Activated CD4-positive, alpha-beta T cell treated with anti-CD3 and anti-CD28 coated beads, Interleukin-2, amount 50 U/mL, for 48 hours (primary cell): ENCODE measurements at regions not wholly inside any gene's neighbourhood (a gene's known extent, or its start where the extent isn't known, plus 50 kb on each side); places are given as distances from the start of the nearest gene placed in this dataset.
A peak's percentile ranks its signal among the peaks of the same experiment; 100 is the strongest.
"Not testable (repeated sequence)": the region's sequence is repeated elsewhere in the genome, so short reads cannot be mapped to it uniquely, and the experiment has no call there.

Experiments
- DNase-seq, 2 experiments: peaks; one replicate each; pipeline ENCODE4 v3.0.0-alpha.2; 2020

DNA sequence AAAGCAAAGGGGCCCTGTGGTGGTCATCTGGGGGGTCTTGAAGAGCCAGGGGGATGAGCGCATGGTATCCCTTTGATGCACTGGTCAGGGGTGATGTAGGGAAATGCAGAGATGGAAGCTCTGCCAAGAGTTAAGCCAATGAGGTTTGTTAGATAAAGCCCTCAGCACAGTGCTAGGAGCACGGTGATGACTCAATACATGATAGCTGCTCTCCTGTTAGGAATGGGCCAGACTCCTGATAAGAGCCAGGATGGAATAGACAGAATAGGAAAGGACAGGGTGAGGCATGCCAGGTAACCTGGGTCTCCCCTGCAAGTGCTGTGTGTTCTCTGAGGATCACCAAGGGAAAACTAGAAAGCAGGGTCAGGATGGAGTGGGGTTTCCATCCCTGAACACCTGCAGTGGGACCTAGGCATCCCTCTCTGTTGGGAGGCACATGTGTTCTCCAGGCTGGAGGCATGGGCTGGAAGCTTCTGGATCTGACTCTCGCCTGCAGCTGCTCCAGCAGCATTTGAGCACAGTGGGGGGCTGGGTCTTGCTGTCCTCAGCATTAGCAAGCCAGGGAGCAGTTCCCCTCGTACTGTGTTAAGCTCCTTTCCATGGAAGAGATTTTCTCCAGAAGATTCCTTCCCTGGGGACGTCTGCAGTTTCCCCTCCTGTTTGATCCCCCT lies 71.8 kb upstream of the TIAM2 start:
- no peak for DNase-seq

DNA sequence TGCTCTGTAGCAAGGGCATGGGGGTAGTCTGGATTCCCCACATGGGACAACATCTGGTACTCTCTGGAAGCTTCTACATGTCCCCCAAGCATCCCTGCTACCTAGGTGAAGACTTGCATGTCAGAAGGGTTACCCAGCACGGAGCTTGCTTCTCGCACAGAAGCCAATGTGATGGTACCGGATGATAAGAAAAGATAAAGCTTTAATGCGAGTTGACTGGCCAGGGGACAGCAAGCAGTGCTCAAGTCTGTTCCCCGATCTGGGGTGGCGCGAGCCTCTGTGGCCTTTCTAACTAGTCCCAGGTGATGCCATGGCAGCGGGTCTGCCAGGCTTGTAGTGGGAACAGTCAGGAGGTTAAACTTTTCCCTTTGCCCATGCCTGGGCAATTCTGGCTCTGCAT lies 70.0 kb upstream of the TIAM2 start:
- no peak for DNase-seq

DNA sequence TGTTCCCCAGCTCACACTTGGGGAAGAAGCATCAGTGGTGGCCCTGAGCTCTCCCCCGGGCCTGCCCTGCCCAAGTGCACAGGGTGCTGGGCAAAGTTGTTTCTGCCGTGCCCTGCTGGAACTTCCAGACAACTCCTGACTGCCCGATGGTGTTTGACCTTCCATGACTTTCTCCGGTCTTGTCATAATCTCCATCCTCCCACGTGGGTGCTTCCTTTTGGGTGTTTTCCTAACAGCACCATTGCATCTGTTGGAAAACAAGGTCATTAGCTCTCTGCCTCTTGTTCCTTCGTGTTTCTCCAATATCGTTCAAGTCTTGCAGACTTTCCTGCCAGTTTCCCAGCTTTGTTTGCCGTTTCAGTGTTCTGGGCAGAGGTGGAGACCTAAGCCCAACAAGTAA lies 68.7 kb upstream of the TIAM2 start:
- no peak for DNase-seq

DNA sequence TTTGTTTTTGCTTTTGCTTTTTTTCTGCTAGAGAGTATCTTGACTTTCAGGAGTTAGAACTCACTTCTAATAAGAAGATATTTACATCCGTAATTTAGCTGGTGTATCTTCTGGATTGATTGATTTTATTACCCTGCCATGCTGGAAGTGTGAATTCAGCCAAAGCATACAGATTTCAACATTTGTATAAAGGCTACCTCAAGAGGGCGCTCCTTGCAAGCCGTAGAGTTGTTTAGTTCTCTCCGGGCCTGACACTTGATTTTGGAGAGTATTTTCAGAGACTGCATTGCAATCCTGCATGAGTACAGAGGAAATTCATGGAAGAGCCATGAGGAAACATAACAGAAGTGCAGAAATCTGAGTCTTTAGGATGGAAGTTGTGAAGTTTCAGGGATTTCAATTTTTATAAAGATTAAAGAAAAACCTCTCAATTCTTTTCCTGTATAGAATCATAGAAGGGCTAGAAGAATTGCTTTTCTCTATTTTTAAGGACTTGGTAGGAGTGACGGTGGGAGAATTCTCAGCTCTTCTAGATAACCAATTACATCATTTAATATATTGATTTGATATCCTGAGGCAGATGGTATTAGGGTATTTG lies 66.7 kb upstream of the TIAM2 start:
- peak; percentile 72 to 78 for DNase-seq

DNA sequence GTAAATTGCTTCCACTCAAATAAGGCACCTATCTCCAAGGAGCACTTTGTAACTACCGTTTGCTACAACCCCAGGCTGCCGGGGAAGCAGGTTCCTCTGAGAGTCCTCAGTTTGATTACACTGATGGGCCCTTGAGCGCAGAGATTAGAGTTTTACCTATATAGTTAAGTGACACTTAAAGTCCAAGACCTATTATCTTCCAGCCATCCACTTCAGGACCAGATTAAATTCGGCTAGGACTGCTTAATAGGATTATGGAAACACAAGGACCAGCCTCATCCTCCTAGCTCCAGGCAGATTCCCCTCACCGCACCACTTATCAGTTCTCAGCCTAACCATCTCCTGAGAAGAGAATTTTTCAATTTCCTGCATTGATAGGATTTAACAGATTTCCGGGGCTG lies 64.7 kb upstream of the TIAM2 start:
- no peak for DNase-seq

DNA sequence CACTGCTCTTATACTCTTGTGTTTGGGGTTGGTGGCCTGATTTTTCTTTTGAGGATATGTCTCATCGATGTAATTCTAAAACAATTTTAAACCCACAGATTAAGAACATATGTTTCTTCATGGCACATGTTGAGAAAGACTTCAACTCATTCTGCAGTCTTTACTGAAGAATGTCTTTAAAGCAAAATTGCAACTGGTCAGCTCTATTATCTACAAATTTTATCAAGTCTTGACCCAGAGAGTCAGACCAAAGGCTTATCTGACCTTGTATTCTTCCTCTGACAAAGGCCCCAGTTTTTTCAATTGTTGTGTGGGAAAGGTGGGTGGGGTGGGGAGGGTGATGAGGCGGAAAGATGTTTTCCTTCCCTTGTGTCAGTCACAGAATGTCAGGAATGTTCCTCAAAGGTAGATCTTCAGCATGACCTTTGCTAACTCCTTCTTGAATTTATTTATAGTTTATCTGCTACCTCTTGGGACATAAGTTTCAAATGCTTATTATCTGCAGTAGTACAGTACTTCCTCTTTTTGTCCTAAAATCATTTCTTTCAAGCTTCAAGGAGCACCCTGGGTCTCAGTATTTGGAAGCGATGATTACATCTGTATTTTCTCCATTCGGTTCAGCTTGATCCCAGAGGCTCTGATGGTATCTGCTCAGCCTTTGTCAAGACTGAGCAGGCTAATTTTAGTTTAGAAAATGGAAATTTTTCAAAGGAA lies 63.2 kb upstream of the TIAM2 start:
- DNase-seq: no peak

DNA sequence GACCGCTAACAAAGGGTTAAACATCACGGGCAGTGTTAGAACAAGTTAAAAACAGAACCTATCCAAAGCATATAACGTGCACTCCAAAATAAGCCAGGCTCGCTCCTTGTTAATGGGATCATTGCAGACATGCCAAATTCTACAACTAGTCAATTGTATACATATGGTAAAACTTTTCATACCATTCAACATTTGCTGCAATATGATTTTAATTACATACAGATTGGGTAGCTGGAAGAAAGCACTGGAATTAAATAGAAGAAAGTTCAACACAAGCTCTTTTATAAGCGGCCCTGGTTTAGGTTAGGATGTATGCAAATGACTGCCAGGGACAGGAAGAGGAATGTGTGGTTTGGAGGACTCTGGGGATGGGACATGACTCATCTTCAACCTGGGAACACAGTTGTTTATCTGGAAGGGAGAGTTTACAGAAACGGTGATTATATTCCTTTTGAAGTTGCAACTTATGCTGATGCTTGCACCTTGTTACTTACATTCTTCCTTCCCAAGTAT lies 62.5 kb upstream of the TIAM2 start:
- no peak for DNase-seq

DNA sequence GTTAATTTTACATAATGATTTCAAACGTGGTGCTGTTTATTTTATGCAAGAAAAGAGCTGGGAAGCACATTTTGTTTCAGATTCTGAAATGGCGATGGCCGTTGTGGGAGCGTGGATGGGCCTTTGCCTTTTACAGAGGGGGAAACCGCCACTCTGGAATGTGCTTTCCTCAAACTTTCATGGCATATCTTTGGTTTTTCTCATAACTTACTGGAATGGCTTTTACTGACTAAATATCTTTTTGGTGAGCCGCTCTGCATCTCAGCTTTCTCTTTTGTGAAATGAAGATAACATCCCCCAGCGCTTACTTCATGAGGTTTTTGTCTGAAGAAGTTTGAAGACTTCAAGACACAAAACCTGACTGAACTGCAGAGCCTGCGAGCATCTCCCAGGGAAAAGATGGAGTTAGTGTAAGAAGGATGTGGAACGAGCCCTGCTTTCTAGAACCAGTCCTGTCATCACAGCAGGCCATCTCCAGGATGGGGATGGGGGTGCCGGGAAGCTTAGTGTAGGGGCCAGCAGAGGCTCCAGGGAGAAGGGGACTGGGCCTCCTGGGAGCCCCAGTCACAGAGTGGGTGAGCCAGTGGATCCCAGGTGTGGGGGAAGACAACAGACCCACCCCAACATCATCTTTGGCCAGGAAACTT lies 61.8 kb upstream of the TIAM2 start:
- DNase-seq: no peak

DNA sequence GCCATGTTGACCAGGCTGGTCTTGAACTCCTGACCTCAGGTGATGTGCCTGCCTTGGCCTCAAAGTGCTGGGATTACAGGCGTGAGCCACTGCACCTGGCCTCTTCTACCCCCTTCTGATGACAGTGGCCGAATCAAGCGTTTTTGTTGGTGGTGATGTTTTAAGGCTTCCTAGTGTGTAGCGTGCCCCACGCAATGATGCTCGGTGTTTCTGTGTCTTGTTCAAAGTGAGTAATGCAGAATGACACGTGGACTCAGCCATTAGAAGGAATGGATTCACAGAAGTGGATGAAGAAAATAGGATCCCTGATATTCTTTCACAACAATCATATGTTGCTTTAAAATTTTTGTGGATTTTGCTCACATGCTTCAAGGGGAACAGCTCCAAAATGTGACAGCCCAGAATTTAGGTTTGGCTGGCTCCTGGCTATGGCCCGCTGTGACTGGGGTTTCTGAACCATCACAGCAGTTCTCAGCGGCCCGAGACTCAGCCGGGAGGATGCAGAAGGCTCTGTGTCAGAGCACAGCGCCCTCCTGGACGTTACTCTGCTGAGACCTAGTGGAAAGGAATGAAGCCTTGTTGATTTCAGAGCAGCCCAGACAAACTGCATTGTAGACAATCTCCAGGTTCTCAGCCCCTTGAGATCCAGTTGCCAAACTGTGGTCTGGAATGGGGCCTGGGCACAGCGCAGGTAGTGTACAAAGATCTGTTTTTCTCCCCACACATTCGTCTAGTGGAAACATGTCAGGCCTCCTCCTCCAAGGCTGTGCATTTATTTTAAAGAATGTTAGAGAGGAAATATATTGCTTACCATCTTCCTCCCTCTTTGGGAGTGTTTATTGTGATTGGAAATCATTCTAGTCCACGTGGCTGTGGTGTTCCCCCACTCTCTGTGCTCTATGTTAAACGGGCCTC lies 57.6 kb upstream of the TIAM2 start:
- no peak for DNase-seq

DNA sequence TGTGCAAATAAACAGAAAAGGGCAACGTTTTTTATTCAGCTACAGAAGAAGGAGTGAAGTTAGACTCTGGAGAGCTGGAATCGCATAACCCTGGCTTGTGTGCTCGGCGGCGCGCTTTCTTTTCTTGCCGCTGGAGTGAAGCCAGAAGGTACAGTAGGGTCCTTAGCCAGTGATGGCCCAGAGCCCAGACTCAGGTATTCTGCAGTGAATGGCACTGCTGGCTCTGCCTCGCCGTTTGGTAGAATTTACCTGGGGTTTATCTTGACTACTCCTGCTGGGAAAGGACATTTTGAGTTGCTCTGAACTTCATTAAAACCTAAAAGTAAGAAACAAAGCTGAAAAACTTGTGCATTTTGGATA lies 56.9 kb upstream of the TIAM2 start:
- no peak for DNase-seq

DNA sequence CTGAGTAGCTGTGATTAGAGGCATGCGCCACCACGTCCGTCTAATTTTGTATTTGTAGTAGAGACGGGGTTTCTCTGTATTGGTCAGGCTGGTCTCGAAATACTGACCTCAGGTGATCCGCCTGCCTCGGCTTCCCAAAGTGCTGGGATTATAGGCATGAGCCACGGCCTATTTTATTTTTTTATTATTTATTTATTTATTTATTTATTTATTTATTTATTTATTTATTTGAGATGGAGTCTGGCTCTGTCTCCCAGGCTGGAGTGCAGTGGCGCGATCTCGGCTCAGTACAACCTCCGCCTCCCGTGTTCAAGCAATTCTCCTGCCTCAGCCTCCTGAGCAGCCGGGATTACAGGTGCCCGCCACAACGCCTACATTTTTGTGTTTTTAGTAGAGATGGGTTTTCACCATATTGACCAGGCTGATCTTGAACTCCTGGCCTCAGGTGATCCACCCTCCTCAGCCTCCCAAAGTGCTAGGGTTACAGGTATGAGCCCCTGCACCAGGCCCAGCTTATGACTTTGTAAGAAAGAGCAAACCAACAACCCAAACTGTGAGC lies 56.3 kb upstream of the TIAM2 start:
- not testable (repeated sequence) for DNase-seq

DNA sequence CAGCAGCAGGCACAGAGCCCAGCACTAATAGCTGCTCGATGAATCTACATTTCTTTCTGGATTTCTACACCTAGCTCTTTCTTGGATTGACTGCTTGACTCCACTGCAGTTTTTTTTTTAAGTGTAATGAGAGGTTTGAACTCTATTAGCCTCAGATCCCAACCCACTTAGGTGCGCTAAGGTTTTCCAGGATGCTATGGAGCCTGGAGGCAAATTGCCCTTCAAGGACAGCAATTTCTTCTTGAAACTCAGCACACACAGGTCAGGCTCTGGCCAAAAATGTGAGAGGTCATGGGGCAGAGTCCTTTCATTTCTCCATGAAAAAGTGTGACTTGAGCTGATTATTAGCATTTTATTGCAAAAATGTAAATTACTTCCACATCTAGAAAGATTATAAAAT lies 52.3 kb upstream of the TIAM2 start:
- DNase-seq: no peak

DNA sequence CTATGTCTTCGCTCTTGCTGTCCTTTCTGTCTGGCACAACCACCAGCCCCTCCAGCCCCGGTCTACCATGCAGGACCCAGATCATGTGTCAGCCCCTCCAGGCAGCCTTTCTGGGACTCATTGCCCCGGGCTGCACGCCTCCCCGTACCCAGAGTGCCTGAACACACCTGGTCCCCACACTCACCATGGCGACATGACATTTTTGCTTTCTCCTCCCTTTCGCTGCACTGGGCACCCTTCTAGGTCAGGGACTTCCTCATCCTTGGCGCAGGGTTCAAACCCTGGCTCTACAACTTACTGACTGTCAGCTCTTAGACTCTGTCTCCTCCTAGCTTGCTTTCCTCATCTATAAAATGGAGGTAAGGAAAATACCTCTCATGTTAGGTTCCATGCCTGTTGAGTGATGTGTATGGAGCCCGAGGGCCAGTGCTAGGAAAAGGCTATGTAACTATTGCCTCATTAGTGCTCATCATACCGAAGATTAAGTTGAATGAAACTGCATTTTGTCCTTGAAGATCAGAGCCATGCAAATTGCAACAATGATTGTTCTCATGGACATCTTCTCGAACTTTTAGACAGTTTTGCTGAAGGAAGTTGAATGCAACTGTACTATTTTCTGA lies 49.7 kb upstream of the TIAM2 start:
- no peak for DNase-seq
